ENCODE measurements at regions not wholly inside any gene's neighbourhood (a gene's known extent, or its start where the extent isn't known, plus 50 kb on each side); places are given as distances from the start of the nearest gene placed in this dataset.
"Not testable (repeated sequence)": the region's sequence is repeated elsewhere in the genome, so short reads cannot be mapped to it uniquely, and the experiment has no call there.

- no peak overlapping the region for H3K27ac Mint-ChIP-seq
- peaks cover 5% of the 10 kb centered on the region for H3K4me1 Mint-ChIP-seq (ENCODE audit: low read depth)
- ATAC-seq (no peak), DNase-seq (no peak)
- H3K9me3 Mint-ChIP-seq (ENCODE audit: insufficient read depth) = no peaks in the 10 kb centered on the region
- H3K27me3 Mint-ChIP-seq (ENCODE audit: low read depth) = no peaks in the 10 kb centered on the region
- no peak overlapping the region for H3K4me3 Mint-ChIP-seq
- CTCF ChIA-PET = no interaction called here
- no peaks in the 10 kb centered on the region for H3K36me3 Mint-ChIP-seq (ENCODE audit: low read depth)
- POLR2A ChIA-PET = no interaction called here
Measured at GRCh38 chr3:5503136-5503535, 315.6 kb downstream of the EDEM1 start.

GRCh38 chr3:5504135-5504534 is 316.6 kb downstream of the EDEM1 start:
- ATAC-seq = no peak
- no peaks in the 10 kb centered on the region for H3K36me3 Mint-ChIP-seq (ENCODE audit: low read depth)
- peaks cover 5% of the 10 kb centered on the region for H3K4me1 Mint-ChIP-seq (ENCODE audit: low read depth)
- H3K9me3 Mint-ChIP-seq (ENCODE audit: insufficient read depth) = peaks cover 6% of the 10 kb centered on the region
- DNase-seq = no peak
- CTCF ChIA-PET = no interaction called here
- H3K27ac Mint-ChIP-seq = no peak overlapping the region
- no peaks in the 10 kb centered on the region for H3K27me3 Mint-ChIP-seq (ENCODE audit: low read depth)
- POLR2A ChIA-PET = no interaction called here
- no peak overlapping the region for H3K4me3 Mint-ChIP-seq

- no peaks in the 10 kb centered on the region for H3K36me3 Mint-ChIP-seq (ENCODE audit: low read depth)
- POLR2A ChIA-PET = no interaction called here
Measured at GRCh38 chr3:5505163-5505562, 317.7 kb downstream of the EDEM1 start.

GRCh38 chr3:5505997-5506396 is 318.5 kb downstream of the EDEM1 start:
- no peaks in the 10 kb centered on the region for H3K4me1 Mint-ChIP-seq (ENCODE audit: low read depth)
- ChIA-PET CTCF (no interaction called here), POLR2A (no interaction called here)
- H3K36me3 Mint-ChIP-seq (ENCODE audit: low read depth) = no peaks in the 10 kb centered on the region
- no peak for DNase-seq
- ATAC-seq = no peak
- H3K27ac Mint-ChIP-seq = no peak overlapping the region
- no peak overlapping the region for H3K4me3 Mint-ChIP-seq
- no peaks in the 10 kb centered on the region for H3K27me3 Mint-ChIP-seq (ENCODE audit: low read depth)
- H3K9me3 Mint-ChIP-seq (ENCODE audit: insufficient read depth) = peaks cover 6% of the 10 kb centered on the region

More at GRCh38 chr3:5505163-5505562, 317.7 kb downstream of the EDEM1 start:
- ATAC-seq (no peak), DNase-seq (no peak)
- no peaks in the 10 kb centered on the region for H3K27me3 Mint-ChIP-seq (ENCODE audit: low read depth)
- H3K4me1 Mint-ChIP-seq (ENCODE audit: low read depth) = no peaks in the 10 kb centered on the region
- CTCF ChIA-PET = no interaction called here
- no peak overlapping the region for H3K27ac Mint-ChIP-seq
- peaks cover 6% of the 10 kb centered on the region for H3K9me3 Mint-ChIP-seq (ENCODE audit: insufficient read depth)
- no peak overlapping the region for H3K4me3 Mint-ChIP-seq

GRCh38 chr3:5508860-5509259 is 321.4 kb downstream of the EDEM1 start:
- POLR2A ChIA-PET; H3K4me3 Mint-ChIP-seq; H3K4me1 Mint-ChIP-seq (ENCODE audit: low read depth); ATAC-seq; DNase-seq; H3K27me3 Mint-ChIP-seq (ENCODE audit: low read depth); H3K27ac Mint-ChIP-seq; CTCF ChIA-PET; H3K9me3 Mint-ChIP-seq (ENCODE audit: insufficient read depth); H3K36me3 Mint-ChIP-seq (ENCODE audit: low read depth): not testable (repeated sequence)

- no peaks in the 10 kb centered on the region for H3K36me3 Mint-ChIP-seq (ENCODE audit: low read depth)
- ChIA-PET CTCF (no interaction called here), POLR2A (no interaction called here)
- no peaks in the 10 kb centered on the region for H3K27me3 Mint-ChIP-seq (ENCODE audit: low read depth)
- H3K4me1 Mint-ChIP-seq (ENCODE audit: low read depth) = no peaks in the 10 kb centered on the region
- H3K27ac Mint-ChIP-seq = no peak overlapping the region
- ATAC-seq (no peak), DNase-seq (no peak)
- H3K4me3 Mint-ChIP-seq = no peak overlapping the region
- H3K9me3 Mint-ChIP-seq (ENCODE audit: insufficient read depth) = peaks cover 6% of the 10 kb centered on the region
Measured at GRCh38 chr3:5510300-5510699, 322.8 kb downstream of the EDEM1 start.

GRCh38 chr3:5517921-5518320 is 330.4 kb downstream of the EDEM1 start:
- DNase-seq (no peak), ATAC-seq (no peak)
- Mint-ChIP-seq H3K36me3 (ENCODE audit: low read depth) (no peaks in the 10 kb centered on the region), H3K27me3 (ENCODE audit: low read depth) (no peaks in the 10 kb centered on the region), H3K9me3 (ENCODE audit: insufficient read depth) (no peaks in the 10 kb centered on the region), H3K4me3 (no peak overlapping the region), H3K27ac (no peak overlapping the region), H3K4me1 (ENCODE audit: low read depth) (no peaks in the 10 kb centered on the region)
- ChIA-PET CTCF (no interaction called here), POLR2A (no interaction called here)

GRCh38 chr3:5520237-5520636 is 332.7 kb downstream of the EDEM1 start:
- no peaks in the 10 kb centered on the region for H3K36me3 Mint-ChIP-seq (ENCODE audit: low read depth)
- no peak overlapping the region for H3K4me3 Mint-ChIP-seq
- no peaks in the 10 kb centered on the region for H3K4me1 Mint-ChIP-seq (ENCODE audit: low read depth)
- ChIA-PET POLR2A (no interaction called here), CTCF (no interaction called here)
- no peaks in the 10 kb centered on the region for H3K9me3 Mint-ChIP-seq (ENCODE audit: insufficient read depth)
- no peaks in the 10 kb centered on the region for H3K27me3 Mint-ChIP-seq (ENCODE audit: low read depth)
- ATAC-seq (no peak), DNase-seq (no peak)
- no peak overlapping the region for H3K27ac Mint-ChIP-seq

GRCh38 chr3:5523125-5523524 is 335.6 kb downstream of the EDEM1 start:
- H3K9me3 Mint-ChIP-seq (ENCODE audit: insufficient read depth) = no peaks in the 10 kb centered on the region

GRCh38 chr3:5531039-5531438 is 343.5 kb downstream of the EDEM1 start:
- DNase-seq (no peak), ATAC-seq (no peak)
- Mint-ChIP-seq H3K4me3 (no peak overlapping the region), H3K27ac (no peak overlapping the region), H3K9me3 (ENCODE audit: insufficient read depth) (no peaks in the 10 kb centered on the region), H3K27me3 (ENCODE audit: low read depth) (no peaks in the 10 kb centered on the region), H3K4me1 (ENCODE audit: low read depth) (no peaks in the 10 kb centered on the region), H3K36me3 (ENCODE audit: low read depth) (no peaks in the 10 kb centered on the region)
- ChIA-PET POLR2A (no interaction called here), CTCF (no interaction called here)

More at GRCh38 chr3:5523125-5523524, 335.6 kb downstream of the EDEM1 start:
- ChIA-PET POLR2A (no interaction called here), CTCF (no interaction called here)
- Mint-ChIP-seq H3K27ac (no peak overlapping the region), H3K27me3 (ENCODE audit: low read depth) (no peaks in the 10 kb centered on the region), H3K36me3 (ENCODE audit: low read depth) (no peaks in the 10 kb centered on the region), H3K4me1 (ENCODE audit: low read depth) (no peaks in the 10 kb centered on the region), H3K4me3 (no peak overlapping the region)
- ATAC-seq = no peak
- no peak for DNase-seq

GRCh38 chr3:5531741-5532290 is 344.3 kb downstream of the EDEM1 start:
- no peaks in the 10 kb centered on the region for H3K36me3 Mint-ChIP-seq (ENCODE audit: low read depth)
- no peak overlapping the region for H3K4me3 Mint-ChIP-seq
- DNase-seq (no peak), ATAC-seq (no peak)
- H3K4me1 Mint-ChIP-seq (ENCODE audit: low read depth) = no peaks in the 10 kb centered on the region
- H3K27me3 Mint-ChIP-seq (ENCODE audit: low read depth) = no peaks in the 10 kb centered on the region
- ChIA-PET CTCF (no interaction called here), POLR2A (no interaction called here)
- no peaks in the 10 kb centered on the region for H3K9me3 Mint-ChIP-seq (ENCODE audit: insufficient read depth)
- no peak overlapping the region for H3K27ac Mint-ChIP-seq

- POLR2A ChIA-PET = no interaction called here
- no peak overlapping the region for H3K4me3 Mint-ChIP-seq
- ATAC-seq = no peak
- DNase-seq = no peak
- no peaks in the 10 kb centered on the region for H3K27me3 Mint-ChIP-seq (ENCODE audit: low read depth)
- CTCF ChIA-PET = no interaction called here
- H3K27ac Mint-ChIP-seq = no peak overlapping the region
- peaks cover 3% of the 10 kb centered on the region for H3K9me3 Mint-ChIP-seq (ENCODE audit: insufficient read depth)
- H3K4me1 Mint-ChIP-seq (ENCODE audit: low read depth) = no peaks in the 10 kb centered on the region
- H3K36me3 Mint-ChIP-seq (ENCODE audit: low read depth) = no peaks in the 10 kb centered on the region
Measured at GRCh38 chr3:5540532-5540931, 353.0 kb downstream of the EDEM1 start.

GRCh38 chr3:5542472-5542871 is 355.0 kb downstream of the EDEM1 start:
- Mint-ChIP-seq H3K27ac (no peak overlapping the region), H3K4me1 (ENCODE audit: low read depth) (no peaks in the 10 kb centered on the region), H3K9me3 (ENCODE audit: insufficient read depth) (peaks cover 8% of the 10 kb centered on the region), H3K27me3 (ENCODE audit: low read depth) (no peaks in the 10 kb centered on the region), H3K4me3 (no peak overlapping the region), H3K36me3 (ENCODE audit: low read depth) (no peaks in the 10 kb centered on the region)
- ChIA-PET CTCF (no interaction called here), POLR2A (no interaction called here)
- ATAC-seq (no peak), DNase-seq (no peak)
